WERI-Rb-1 (cell line): ENCODE measurements at regions not wholly inside any gene's neighbourhood (a gene's known extent, or its start where the extent isn't known, plus 50 kb on each side); places are given as distances from the start of the nearest gene placed in this dataset.

Experiments
- DNase-seq: peaks from one replicate; pipeline ENCODE4 v3.0.0-alpha.2; 2020
- H3K27ac ChIP-seq: fragments of 250-450 bp; sonication (Bioruptor Pico); 2 replicates; pipeline ENCODE4 v1.5.1; 2020; ENCODE audit warnings: mild to moderate bottlenecking, moderate library complexity
- H3K27me3 ChIP-seq: fragments of 250-450 bp; sonication (Bioruptor Pico); 2 replicates; pipeline ENCODE4 v1.5.1; 2021; ENCODE audit warnings: mild to moderate bottlenecking, low read depth, moderate library complexity; ENCODE audit not compliant: insufficient read depth, severe bottlenecking
- H3K36me3 ChIP-seq: fragments of 250-450 bp; sonication (Bioruptor Pico); 2 replicates; pipeline ENCODE4 v1.5.1; 2020; ENCODE audit warnings: mild to moderate bottlenecking, moderate library complexity
- H3K4me3 ChIP-seq: 2 replicates; pipeline ENCODE4 v1.5.1; 2011; ENCODE audit warnings: low read depth, mild to moderate bottlenecking, control low read depth, low read length
- H3K9me3 ChIP-seq: fragments of 250-450 bp; sonication (Bioruptor Pico); 2 replicates; pipeline ENCODE4 v1.5.1; 2021; ENCODE audit warnings: mild to moderate bottlenecking, moderate library complexity; ENCODE audit not compliant: severe bottlenecking
- TF ChIP-seq, protein P1 (sequence below): IDR thresholded peaks from 2 replicates; pipeline ENCODE4 v1.5.1; 2011; ENCODE audit warnings: low read depth, mild to moderate bottlenecking, control low read depth, inconsistent platforms, low read length

- no peaks in the 10 kb centered on the region for H3K9me3 ChIP-seq
- no peaks in the 10 kb centered on the region for H3K36me3 ChIP-seq
- H3K4me3 ChIP-seq: no peak overlapping the region
- H3K27ac ChIP-seq: no peak overlapping the region
- TF ChIP-seq, protein P1, sequence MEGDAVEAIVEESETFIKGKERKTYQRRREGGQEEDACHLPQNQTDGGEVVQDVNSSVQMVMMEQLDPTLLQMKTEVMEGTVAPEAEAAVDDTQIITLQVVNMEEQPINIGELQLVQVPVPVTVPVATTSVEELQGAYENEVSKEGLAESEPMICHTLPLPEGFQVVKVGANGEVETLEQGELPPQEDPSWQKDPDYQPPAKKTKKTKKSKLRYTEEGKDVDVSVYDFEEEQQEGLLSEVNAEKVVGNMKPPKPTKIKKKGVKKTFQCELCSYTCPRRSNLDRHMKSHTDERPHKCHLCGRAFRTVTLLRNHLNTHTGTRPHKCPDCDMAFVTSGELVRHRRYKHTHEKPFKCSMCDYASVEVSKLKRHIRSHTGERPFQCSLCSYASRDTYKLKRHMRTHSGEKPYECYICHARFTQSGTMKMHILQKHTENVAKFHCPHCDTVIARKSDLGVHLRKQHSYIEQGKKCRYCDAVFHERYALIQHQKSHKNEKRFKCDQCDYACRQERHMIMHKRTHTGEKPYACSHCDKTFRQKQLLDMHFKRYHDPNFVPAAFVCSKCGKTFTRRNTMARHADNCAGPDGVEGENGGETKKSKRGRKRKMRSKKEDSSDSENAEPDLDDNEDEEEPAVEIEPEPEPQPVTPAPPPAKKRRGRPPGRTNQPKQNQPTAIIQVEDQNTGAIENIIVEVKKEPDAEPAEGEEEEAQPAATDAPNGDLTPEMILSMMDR: no peak
- H3K27me3 ChIP-seq: no peaks in the 10 kb centered on the region
- no peak for DNase-seq
Observed at GRCh38 chr4:34281826-34282225, 1962.5 kb downstream of the ARAP2 start.

GRCh38 chr4:34289489-34289888 lies 1954.8 kb downstream of the ARAP2 start:
- no peak overlapping the region for H3K4me3 ChIP-seq
- H3K27me3 ChIP-seq: no peaks in the 10 kb centered on the region
- no peaks in the 10 kb centered on the region for H3K36me3 ChIP-seq
- H3K27ac ChIP-seq: no peak overlapping the region
- DNase-seq: no peak
- TF ChIP-seq, protein P1: no peak
- no peaks in the 10 kb centered on the region for H3K9me3 ChIP-seq

GRCh38 chr4:34289962-34290361 lies 1954.4 kb downstream of the ARAP2 start:
- TF ChIP-seq, protein P1: no peak
- no peaks in the 10 kb centered on the region for H3K27me3 ChIP-seq
- H3K4me3 ChIP-seq: no peak overlapping the region
- H3K27ac ChIP-seq: no peak overlapping the region
- no peak for DNase-seq
- H3K36me3 ChIP-seq: no peaks in the 10 kb centered on the region
- no peaks in the 10 kb centered on the region for H3K9me3 ChIP-seq

GRCh38 chr4:34293459-34293858 lies 1950.9 kb downstream of the ARAP2 start:
- no peaks in the 10 kb centered on the region for H3K9me3 ChIP-seq
- DNase-seq: no peak
- TF ChIP-seq, protein P1: no peak
- no peaks in the 10 kb centered on the region for H3K27me3 ChIP-seq
- H3K4me3 ChIP-seq: no peak overlapping the region
- H3K36me3 ChIP-seq: no peaks in the 10 kb centered on the region
- no peak overlapping the region for H3K27ac ChIP-seq

- Histone ChIP-seq H3K27me3 (no peaks in the 10 kb centered on the region), H3K27ac (no peak overlapping the region), H3K4me3 (no peak overlapping the region), H3K36me3 (no peaks in the 10 kb centered on the region), H3K9me3 (no peaks in the 10 kb centered on the region)
- no peak for DNase-seq
- TF ChIP-seq, protein P1: no peak
Observed at GRCh38 chr4:34309383-34309906, 1934.9 kb downstream of the ARAP2 start.

- no peak for DNase-seq
- H3K36me3 ChIP-seq: no peaks in the 10 kb centered on the region
Observed at GRCh38 chr4:34318773-34319172, 1925.5 kb downstream of the ARAP2 start.

More at GRCh38 chr4:34318773-34319172, 1925.5 kb downstream of the ARAP2 start:
- Histone ChIP-seq H3K4me3 (no peak overlapping the region), H3K27me3 (no peaks in the 10 kb centered on the region), H3K9me3 (no peaks in the 10 kb centered on the region), H3K27ac (no peak overlapping the region)
- TF ChIP-seq, protein P1: no peak
